HCT116 (cell line): ENCODE measurements at regions not wholly inside any gene's neighbourhood (a gene's known extent, or its start where the extent isn't known, plus 50 kb on each side); places are given as distances from the start of the nearest gene placed in this dataset.
"Not testable (repeated sequence)": the region's sequence is repeated elsewhere in the genome, so short reads cannot be mapped to it uniquely, and the experiment has no call there.

Source experiments
- ATAC-seq: fragments of 200-7000 bp; cut with Tn5 transposase; 2 replicates; pipeline ENCODE4 v1.9.1; 2020; ENCODE audit warnings: mild to moderate bottlenecking, moderate library complexity
- BruUV-seq: library from RNA; stranded (reverse); fragments of 400-500 nt; replicated peaks from 2 replicates; lab custom pipeline; 2021; lab: Mats Ljungman, UMichigan
- CTCF ChIA-PET: fragments of 300-600 bp; sonication (Branson Sonifier 250); formaldehyde crosslinking; loops from one replicate; lab custom pipeline; 2021; ENCODE audit warnings: antibody characterized with exemption; lab: Charles Lee
- POLR2A ChIA-PET: fragments of 300-600, 350-600 bp; sonication (Branson Sonifier 250); formaldehyde crosslinking; loops from one replicate; lab custom pipeline; 2021; ENCODE audit warnings: antibody characterized with exemption; lab: Charles Lee
- RAD21 ChIA-PET, 2 experiments: fragments of 300-600 bp; sonication (Branson Sonifier 250); formaldehyde crosslinking; loops; one replicate each; lab custom pipeline; 2023; ENCODE audit warnings: low total read pairs in 2 of 2; ENCODE audit not compliant: uncharacterized antibody in 2 of 2, unreplicated experiment in 2 of 2, low non-redundant PET in 1 of 2; lab: Charles Lee
- DNase-seq: peaks from one replicate; pipeline ENCODE4 v3.0.0-alpha.2; 2010; ENCODE audit warnings: low read depth, low spot score
- H2AFZ ChIP-seq: fragments of 200-600 bp; shearing (Covaris generic), sonication (generic); 2 replicates; pipeline ENCODE4 v1.6.1; 2017; ENCODE audit warnings: low read depth, mixed run types, mixed read lengths, antibody characterized with exemption, low read length; ENCODE audit not compliant: poor library complexity, severe bottlenecking
- H3K27ac ChIP-seq: 2 replicates; pipeline ENCODE4 v1.5.1; 2012; ENCODE audit warnings: low read depth, low read length
- H3K27me3 ChIP-seq: fragments of 200-600 bp; sonication (generic); 2 replicates; pipeline ENCODE4 v1.6.1; 2016; ENCODE audit warnings: mixed run types, low read length, mixed read lengths; ENCODE audit not compliant: insufficient read depth
- H3K36me3 ChIP-seq, 2 experiments: fragments of 200-500 bp in 1 of 2; fragments of 200-600 bp in 1 of 2; sonication (Bioruptor generic) in 1 of 2; sonication (generic) in 1 of 2; 2 replicates each; pipeline versions ENCODE4 v1.5.1 to v1.6.1; 2014 to 2016; ENCODE audit warnings: low read length in 2 of 2, inconsistent platforms in 1 of 2, mixed read lengths in 1 of 2, mixed run types in 1 of 2; ENCODE audit not compliant: insufficient read depth in 2 of 2, control insufficient read depth in 1 of 2
- H3K4me1 ChIP-seq, 2 experiments: fragments of 200-600 bp in 1 of 2; sonication (generic) in 1 of 2; 2 replicates each; pipeline versions ENCODE4 v1.5.1 to v1.6.1; 2012 to 2017; ENCODE audit warnings: low read length in 2 of 2, inconsistent platforms in 1 of 2, mild to moderate bottlenecking in 1 of 2, mixed read lengths in 1 of 2, mixed run types in 1 of 2, moderate library complexity in 1 of 2; ENCODE audit not compliant: insufficient read depth in 2 of 2, control insufficient read depth in 1 of 2
- H3K4me2 ChIP-seq: fragments of 200-600 bp; sonication (generic); 2 replicates; pipeline ENCODE4 v1.6.1; 2017; ENCODE audit warnings: mixed run types, low read length, mixed read lengths
- H3K4me3 ChIP-seq, 2 experiments: fragments of 200-600 bp in 1 of 2; sonication (generic) in 1 of 2; replicated peaks in 1 of 2; 2 replicates each; pipeline ENCODE4 v1.5.1; 2011 to 2016; ENCODE audit warnings: low read length in 2 of 2, control low read depth in 1 of 2, low read depth in 1 of 2, mild to moderate bottlenecking in 1 of 2, mixed read lengths in 1 of 2, mixed run types in 1 of 2
- H3K79me2 ChIP-seq: fragments of 200-600 bp; sonication (generic); 2 replicates; pipeline ENCODE4 v1.6.1; 2017; ENCODE audit warnings: mild to moderate bottlenecking, mixed run types, low read length, moderate library complexity, mixed read lengths; ENCODE audit not compliant: insufficient read depth
- H3K9ac ChIP-seq: fragments of 200-600 bp; sonication (generic); 2 replicates; pipeline ENCODE4 v1.6.1; 2016; ENCODE audit warnings: low read length, mixed read lengths
- H3K9me2 ChIP-seq: fragments of 200-600 bp; sonication (generic), shearing (Covaris generic); 2 replicates; pipeline ENCODE4 v1.6.1; 2017; ENCODE audit warnings: mixed run types, mild to moderate bottlenecking, moderate library complexity; ENCODE audit not compliant: insufficient read depth
- H3K9me3 ChIP-seq, 2 experiments: fragments of 200-500 bp in 1 of 2; fragments of 200-600 bp in 1 of 2; sonication (Bioruptor generic) in 1 of 2; sonication (generic) in 1 of 2; 2 replicates each; pipeline ENCODE4 v1.6.1; 2014 to 2017; ENCODE audit warnings: low read length in 2 of 2, mixed read lengths in 2 of 2, inconsistent platforms in 1 of 2, low read depth in 1 of 2, mild to moderate bottlenecking in 1 of 2, mixed run types in 1 of 2, moderate library complexity in 1 of 2; ENCODE audit not compliant: control insufficient read depth in 1 of 2, insufficient read depth in 1 of 2
- H4K20me1 ChIP-seq: fragments of 200-600 bp; sonication (generic), shearing (Covaris generic); 2 replicates; pipeline ENCODE4 v1.6.1; 2017; ENCODE audit warnings: mixed run types, mild to moderate bottlenecking, moderate library complexity; ENCODE audit not compliant: insufficient read depth
- ATF3 ChIP-seq: IDR thresholded peaks from 2 replicates; pipeline ENCODE4 v1.6.1; 2012
- CTCF ChIP-seq, 3 experiments: fragments of 200-600 bp in 1 of 3; sonication (generic) in 1 of 3; IDR thresholded peaks in 2 of 3; conservative IDR thresholded peaks in 1 of 3; 2 replicates each; pipeline ENCODE4 v1.5.1; 2012 to 2017; ENCODE audit warnings: low read depth in 2 of 3, low read length in 2 of 3, antibody characterized with exemption in 1 of 3, borderline replicate concordance in 1 of 3, control low read depth in 1 of 3, mild to moderate bottlenecking in 1 of 3, mixed read lengths in 1 of 3, mixed run types in 1 of 3, moderate library complexity in 1 of 3; ENCODE audit not compliant: insufficient read depth in 1 of 3
- MAX ChIP-seq: IDR thresholded peaks from 2 replicates; pipeline ENCODE4 v1.6.1; 2012
- POLR2A ChIP-seq: IDR thresholded peaks from 2 replicates; pipeline ENCODE4 v1.7.0; 2011; ENCODE audit warnings: borderline replicate concordance; ENCODE audit not compliant: insufficient read depth, insufficient read length; ENCODE audit errors: extremely low read depth
- POLR2AphosphoS5 ChIP-seq: IDR thresholded peaks from 2 replicates; pipeline ENCODE4 v1.6.1; 2011; ENCODE audit warnings: mild to moderate bottlenecking, low read depth, low read length, moderate library complexity
- RAD21 ChIP-seq: IDR thresholded peaks from 2 replicates; pipeline ENCODE4 v1.6.1; 2012; ENCODE audit warnings: low read depth, mild to moderate bottlenecking
- SIN3A ChIP-seq: IDR thresholded peaks from 2 replicates; pipeline ENCODE4 v1.6.1; 2012; ENCODE audit warnings: low read depth
- SRF ChIP-seq: IDR thresholded peaks from 2 replicates; pipeline ENCODE4 v1.6.1; 2012; ENCODE audit warnings: low read depth
- TCF7L2 ChIP-seq: IDR thresholded peaks from 2 replicates; pipeline ENCODE4 v1.7.0; 2011; ENCODE audit warnings: borderline replicate concordance, inconsistent platforms; ENCODE audit not compliant: insufficient read depth, insufficient read length; ENCODE audit errors: extremely low read depth
- YY1 ChIP-seq: IDR thresholded peaks from 2 replicates; pipeline ENCODE4 v1.6.1; 2011; ENCODE audit warnings: low read length, low read depth, moderate library complexity, mild to moderate bottlenecking; ENCODE audit not compliant: insufficient replicate concordance; ENCODE audit errors: extremely low read depth
- ZBTB33 ChIP-seq: IDR thresholded peaks from 2 replicates; pipeline ENCODE4 v1.6.1; 2011; ENCODE audit warnings: mild to moderate bottlenecking, low read length, moderate library complexity; ENCODE audit not compliant: insufficient replicate concordance; ENCODE audit errors: extremely low read depth
- ZFX ChIP-seq: fragments of 450-650 bp; IDR thresholded peaks from 2 replicates; pipeline ENCODE4 v1.6.1; 2017
- intact Hi-C: fragments of 100-400 bp; cut with micrococcal nuclease; formaldehyde crosslinking; loops from 2 replicates; pipeline ENCODE4 v1.10.0; 2022

GRCh38 chr7:109713366-109713765 is 1143.7 kb downstream of the DNAJB9 start:
- Histone ChIP-seq H4K20me1 (no peaks in the 10 kb centered on the region), H3K27me3 (no peaks in the 10 kb centered on the region), H3K9ac (no peak overlapping the region), H2AFZ (no peak overlapping the region), H3K4me2 (no peak overlapping the region), H3K9me3 (no peaks in the 10 kb centered on the region), H3K4me1 (no peaks in the 10 kb centered on the region), H3K9me2 (no peaks in the 10 kb centered on the region), H3K36me3 (no peaks in the 10 kb centered on the region), H3K27ac (no peak overlapping the region)
- ChIA-PET RAD21 (no interaction called here), CTCF (no interaction called here)
- TF ChIP-seq SIN3A = no peak
- no peak for TF ChIP-seq SRF
- TF ChIP-seq POLR2AphosphoS5 = no peak
- TF ChIP-seq POLR2A = no peak
- TF ChIP-seq YY1 = no peak
- no peak for TF ChIP-seq ZBTB33
- TF ChIP-seq CTCF (IDR thresholded peaks at IDR 0.05 in 2 of 3, conservative IDR thresholded peaks at IDR 0.05 in 1 of 3; ENCODE audit: borderline replicate concordance in 1 of 3, insufficient read depth in 1 of 3, low read depth in 2 of 3, low read length in 2 of 3) = no peak
- no peak for TF ChIP-seq TCF7L2
- no peak for TF ChIP-seq RAD21
- no peak for TF ChIP-seq MAX
- TF ChIP-seq ZFX = no peak
- TF ChIP-seq ATF3 = no peak
- TF ChIP-seq, all 23 proteins: peak for 0
- H3K79me2 ChIP-seq = no peaks in the 10 kb centered on the region
- ATAC-seq (no peak), DNase-seq (no peak)
- POLR2A ChIA-PET = no interaction called here
- no TSS peak for BruUV-seq
- no peak overlapping the region for H3K4me3 ChIP-seq
- intact Hi-C loops = no loop called here

GRCh38 chr7:109719359-109719758 is 1149.7 kb downstream of the DNAJB9 start:
- DNase-seq, H3K79me2 ChIP-seq, H3K4me3 ChIP-seq, H4K20me1 ChIP-seq, H3K9me3 ChIP-seq, H3K27me3 ChIP-seq, ATAC-seq, H3K9ac ChIP-seq, RAD21 ChIA-PET, H3K9me2 ChIP-seq, H3K36me3 ChIP-seq, H2AFZ ChIP-seq, POLR2A ChIA-PET, H3K4me2 ChIP-seq, CTCF ChIA-PET, intact Hi-C loops, BruUV-seq, H3K4me1 ChIP-seq, H3K27ac ChIP-seq: not testable (repeated sequence)
